Adipocyte (in vitro differentiated cells): ENCODE measurements at regions not wholly inside any gene's neighbourhood (a gene's known extent, or its start where the extent isn't known, plus 50 kb on each side); places are given as distances from the start of the nearest gene placed in this dataset.

Experiments used
- DNase-seq: peaks from one replicate; pipeline ENCODE4 v3.0.0-alpha.2; 2015; ENCODE audit warnings: low read depth
- H3K27me3 ChIP-seq: replicated peaks from 2 replicates; pipeline ENCODE4 v1.7.0; 2013; ENCODE audit warnings: mild to moderate bottlenecking, low read length, moderate library complexity; ENCODE audit not compliant: control insufficient read depth, insufficient read depth
- H3K36me3 ChIP-seq: 2 replicates; pipeline ENCODE4 v1.7.0; 2013; ENCODE audit warnings: low read length, mild to moderate bottlenecking, moderate library complexity; ENCODE audit not compliant: control insufficient read depth, insufficient read depth, severe bottlenecking
- H3K4me1 ChIP-seq: 2 replicates; pipeline ENCODE4 v1.7.0; 2013; ENCODE audit warnings: mild to moderate bottlenecking, low read length, moderate library complexity; ENCODE audit not compliant: control insufficient read depth, insufficient read depth
- H3K4me3 ChIP-seq: 2 replicates; pipeline ENCODE4 v1.7.0; 2013; ENCODE audit warnings: mild to moderate bottlenecking, low read length, moderate library complexity
- H3K9ac ChIP-seq: 2 replicates; pipeline ENCODE4 v1.7.0; 2013; ENCODE audit warnings: mild to moderate bottlenecking, low read length, moderate library complexity
- H3K9me3 ChIP-seq: 2 replicates; pipeline ENCODE4 v1.7.0; 2013; ENCODE audit warnings: mild to moderate bottlenecking, low read length, moderate library complexity; ENCODE audit not compliant: control insufficient read depth

GRCh38 chr10:23523251-23523650, 84.4 kb downstream of the OTUD1 start:
- Histone ChIP-seq H3K9me3 (no peaks in the 10 kb centered on the region), H3K4me3 (no peak overlapping the region), H3K27me3 (no peaks in the 10 kb centered on the region), H3K4me1 (peaks cover 4% of the 10 kb centered on the region), H3K9ac (no peak overlapping the region), H3K36me3 (no peaks in the 10 kb centered on the region)
- DNase-seq, result no peak

GRCh38 chr10:23525406-23525805, 86.5 kb downstream of the OTUD1 start:
- Histone ChIP-seq H3K27me3 (no peaks in the 10 kb centered on the region), H3K9ac (no peak overlapping the region), H3K9me3 (no peaks in the 10 kb centered on the region), H3K36me3 (no peaks in the 10 kb centered on the region), H3K4me3 (no peak overlapping the region), H3K4me1 (peaks cover 4% of the 10 kb centered on the region)
- DNase-seq, result peak; percentile 48

- Histone ChIP-seq H3K4me3 (no peak overlapping the region), H3K36me3 (no peaks in the 10 kb centered on the region), H3K9me3 (no peaks in the 10 kb centered on the region), H3K9ac (no peak overlapping the region), H3K27me3 (no peaks in the 10 kb centered on the region), H3K4me1 (no peaks in the 10 kb centered on the region)
- no peak for DNase-seq
These were observed 89.5 kb downstream of the OTUD1 start for GRCh38 chr10:23528419-23528818.

GRCh38 chr10:23529625-23530024, 90.8 kb downstream of the OTUD1 start:
- H3K36me3 ChIP-seq, result no peaks in the 10 kb centered on the region
- DNase-seq, result no peak
- no peak overlapping the region for H3K4me3 ChIP-seq
- no peaks in the 10 kb centered on the region for H3K4me1 ChIP-seq
- no peaks in the 10 kb centered on the region for H3K27me3 ChIP-seq
- H3K9ac ChIP-seq, result no peak overlapping the region
- H3K9me3 ChIP-seq, result no peaks in the 10 kb centered on the region

GRCh38 chr10:23530079-23530478, 91.2 kb downstream of the OTUD1 start:
- H3K4me3 ChIP-seq, result no peak overlapping the region
- no peak overlapping the region for H3K9ac ChIP-seq
- DNase-seq, result peak; percentile 70
- H3K4me1 ChIP-seq, result no peaks in the 10 kb centered on the region
- no peaks in the 10 kb centered on the region for H3K27me3 ChIP-seq
- no peaks in the 10 kb centered on the region for H3K9me3 ChIP-seq
- H3K36me3 ChIP-seq, result no peaks in the 10 kb centered on the region

GRCh38 chr10:23533212-23533611, 94.3 kb downstream of the OTUD1 start:
- no peak overlapping the region for H3K9ac ChIP-seq
- H3K36me3 ChIP-seq, result no peaks in the 10 kb centered on the region
- H3K9me3 ChIP-seq, result no peaks in the 10 kb centered on the region
- DNase-seq, result no peak
- no peaks in the 10 kb centered on the region for H3K27me3 ChIP-seq
- H3K4me1 ChIP-seq, result no peaks in the 10 kb centered on the region
- H3K4me3 ChIP-seq, result no peak overlapping the region

- Histone ChIP-seq H3K27me3 (no peaks in the 10 kb centered on the region), H3K9ac (no peak overlapping the region), H3K9me3 (no peaks in the 10 kb centered on the region), H3K36me3 (no peaks in the 10 kb centered on the region), H3K4me3 (no peak overlapping the region), H3K4me1 (no peaks in the 10 kb centered on the region)
- no peak for DNase-seq
These were observed 95.5 kb downstream of the OTUD1 start for GRCh38 chr10:23534326-23534725.

- Histone ChIP-seq H3K9ac (no peak overlapping the region), H3K4me3 (no peak overlapping the region), H3K9me3 (no peaks in the 10 kb centered on the region), H3K36me3 (no peaks in the 10 kb centered on the region), H3K27me3 (no peaks in the 10 kb centered on the region), H3K4me1 (no peaks in the 10 kb centered on the region)
- DNase-seq, result no peak
These were observed 95.9 kb downstream of the OTUD1 start for GRCh38 chr10:23534761-23535160.

GRCh38 chr10:23535381-23535780, 96.5 kb downstream of the OTUD1 start:
- no peak for DNase-seq
- H3K4me1 ChIP-seq, result peaks cover 3% of the 10 kb centered on the region
- H3K36me3 ChIP-seq, result no peaks in the 10 kb centered on the region
- H3K4me3 ChIP-seq, result no peak overlapping the region
- H3K9ac ChIP-seq, result no peak overlapping the region
- no peaks in the 10 kb centered on the region for H3K9me3 ChIP-seq
- no peaks in the 10 kb centered on the region for H3K27me3 ChIP-seq

- DNase-seq, result no peak
These were observed 100.1 kb downstream of the OTUD1 start for GRCh38 chr10:23538968-23539367.

GRCh38 chr10:23540401-23541030, 101.6 kb downstream of the OTUD1 start:
- Histone ChIP-seq H3K27me3 (no peaks in the 10 kb centered on the region), H3K4me1 (peaks cover 5% of the 10 kb centered on the region), H3K4me3 (no peak overlapping the region), H3K9me3 (no peaks in the 10 kb centered on the region), H3K36me3 (no peaks in the 10 kb centered on the region), H3K9ac (no peak overlapping the region)
- no peak for DNase-seq

More at GRCh38 chr10:23538968-23539367, 100.1 kb downstream of the OTUD1 start:
- no peaks in the 10 kb centered on the region for H3K9me3 ChIP-seq
- no peak overlapping the region for H3K4me3 ChIP-seq
- H3K4me1 ChIP-seq, result peaks cover 5% of the 10 kb centered on the region
- no peaks in the 10 kb centered on the region for H3K36me3 ChIP-seq
- no peaks in the 10 kb centered on the region for H3K27me3 ChIP-seq
- H3K9ac ChIP-seq, result no peak overlapping the region
